ENCODE measurements at regions not wholly inside any gene's neighbourhood (a gene's known extent, or its start where the extent isn't known, plus 50 kb on each side); places are given as distances from the start of the nearest gene placed in this dataset.

DNA sequence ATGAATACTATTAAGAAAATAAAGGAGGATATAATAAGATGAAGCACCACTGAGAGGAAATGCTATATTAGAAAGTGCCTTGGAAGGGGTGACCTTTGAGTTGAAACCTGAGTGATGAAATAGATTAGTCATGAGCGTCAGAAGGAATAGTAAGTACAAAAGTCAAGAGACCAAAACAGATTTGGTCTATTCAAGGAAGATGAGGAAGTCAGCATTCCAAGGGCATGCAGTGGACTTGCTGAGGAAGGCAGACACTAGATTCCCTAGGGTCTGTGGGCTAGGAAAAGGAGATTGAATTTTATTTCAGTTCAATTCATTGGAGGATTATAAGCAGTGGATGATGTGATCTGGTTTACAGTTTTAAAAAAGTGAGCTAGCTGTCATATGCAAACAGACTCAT is 73.0 kb upstream of the WDFY3 start:
- TF ChIP-seq, protein P1, sequence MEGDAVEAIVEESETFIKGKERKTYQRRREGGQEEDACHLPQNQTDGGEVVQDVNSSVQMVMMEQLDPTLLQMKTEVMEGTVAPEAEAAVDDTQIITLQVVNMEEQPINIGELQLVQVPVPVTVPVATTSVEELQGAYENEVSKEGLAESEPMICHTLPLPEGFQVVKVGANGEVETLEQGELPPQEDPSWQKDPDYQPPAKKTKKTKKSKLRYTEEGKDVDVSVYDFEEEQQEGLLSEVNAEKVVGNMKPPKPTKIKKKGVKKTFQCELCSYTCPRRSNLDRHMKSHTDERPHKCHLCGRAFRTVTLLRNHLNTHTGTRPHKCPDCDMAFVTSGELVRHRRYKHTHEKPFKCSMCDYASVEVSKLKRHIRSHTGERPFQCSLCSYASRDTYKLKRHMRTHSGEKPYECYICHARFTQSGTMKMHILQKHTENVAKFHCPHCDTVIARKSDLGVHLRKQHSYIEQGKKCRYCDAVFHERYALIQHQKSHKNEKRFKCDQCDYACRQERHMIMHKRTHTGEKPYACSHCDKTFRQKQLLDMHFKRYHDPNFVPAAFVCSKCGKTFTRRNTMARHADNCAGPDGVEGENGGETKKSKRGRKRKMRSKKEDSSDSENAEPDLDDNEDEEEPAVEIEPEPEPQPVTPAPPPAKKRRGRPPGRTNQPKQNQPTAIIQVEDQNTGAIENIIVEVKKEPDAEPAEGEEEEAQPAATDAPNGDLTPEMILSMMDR (IDR thresholded peaks at IDR 0.05 in 2 of 3, conservative IDR thresholded peaks at IDR 0.05 in 1 of 3; ENCODE audit: insufficient read depth in 2 of 3, low read depth in 1 of 3, low read length in 3 of 3), result no peak
- TF ChIP-seq RBFOX2 (IDR thresholded peaks at IDR 0.05; ENCODE audit: low read depth, low read length) (no peak), ETV6 (IDR thresholded peaks at IDR 0.05; ENCODE audit: borderline replicate concordance in 1 of 2, low read depth in 2 of 2, low read length in 1 of 2) (no peak), ETV6 (CRISPR knock-in tag; IDR thresholded peaks at IDR 0.05; ENCODE audit: borderline replicate concordance) (no peak), GABPA (tag; conservative IDR thresholded peaks at IDR 0.05; ENCODE audit: low read depth) (no peak), ZFP1 (CRISPR knock-in tag; IDR thresholded peaks at IDR 0.05) (no peak), STAG1 (CRISPR knock-in tag; IDR thresholded peaks at IDR 0.05; ENCODE audit: borderline replicate concordance) (no peak), CHD1 (IDR thresholded peaks at IDR 0.05; ENCODE audit: low read length) (no peak)
- TF ChIP-seq, protein P2, sequence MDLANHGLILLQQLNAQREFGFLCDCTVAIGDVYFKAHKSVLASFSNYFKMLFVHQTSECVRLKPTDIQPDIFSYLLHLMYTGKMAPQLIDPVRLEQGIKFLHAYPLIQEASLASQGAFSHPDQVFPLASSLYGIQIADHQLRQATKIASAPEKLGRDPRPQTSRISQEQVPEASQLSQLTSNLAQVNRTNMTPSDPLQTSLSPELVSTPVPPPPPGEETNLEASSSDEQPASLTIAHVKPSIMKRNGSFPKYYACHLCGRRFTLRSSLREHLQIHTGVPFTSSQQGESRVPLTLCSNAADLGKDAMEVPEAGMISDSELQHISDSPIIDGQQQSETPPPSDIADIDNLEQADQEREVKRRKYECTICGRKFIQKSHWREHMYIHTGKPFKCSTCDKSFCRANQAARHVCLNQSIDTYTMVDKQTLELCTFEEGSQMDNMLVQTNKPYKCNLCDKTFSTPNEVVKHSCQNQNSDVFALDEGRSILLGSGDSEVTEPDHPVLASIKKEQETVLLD (IDR thresholded peaks at IDR 0.05), result no peak
- TF ChIP-seq, protein P3, sequence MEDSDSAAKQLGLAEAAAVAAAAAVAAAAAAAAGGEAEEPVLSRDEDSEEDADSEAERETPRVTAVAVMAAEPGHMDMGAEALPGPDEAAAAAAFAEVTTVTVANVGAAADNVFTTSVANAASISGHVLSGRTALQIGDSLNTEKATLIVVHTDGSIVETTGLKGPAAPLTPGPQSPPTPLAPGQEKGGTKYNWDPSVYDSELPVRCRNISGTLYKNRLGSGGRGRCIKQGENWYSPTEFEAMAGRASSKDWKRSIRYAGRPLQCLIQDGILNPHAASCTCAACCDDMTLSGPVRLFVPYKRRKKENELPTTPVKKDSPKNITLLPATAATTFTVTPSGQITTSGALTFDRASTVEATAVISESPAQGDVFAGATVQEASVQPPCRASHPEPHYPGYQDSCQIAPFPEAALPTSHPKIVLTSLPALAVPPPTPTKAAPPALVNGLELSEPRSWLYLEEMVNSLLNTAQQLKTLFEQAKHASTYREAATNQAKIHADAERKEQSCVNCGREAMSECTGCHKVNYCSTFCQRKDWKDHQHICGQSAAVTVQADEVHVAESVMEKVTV (CRISPR knock-in tag; IDR thresholded peaks at IDR 0.05), result no peak

All from K562 (cell line).